HG03135 (cell line): ENCODE measurements at regions not wholly inside any gene's neighbourhood (a gene's known extent, or its start where the extent isn't known, plus 50 kb on each side); places are given as distances from the start of the nearest gene placed in this dataset.
"Not testable (repeated sequence)": the region's sequence is repeated elsewhere in the genome, so short reads cannot be mapped to it uniquely, and the experiment has no call there.

Experiments used
- ATAC-seq: cut with Tn5 transposase; IDR thresholded peaks from one replicate; pipeline ENCODE4 v1.9.1; 2021; ENCODE audit warnings: mild to moderate bottlenecking, moderate library complexity; ENCODE audit not compliant: unreplicated experiment

DNA sequence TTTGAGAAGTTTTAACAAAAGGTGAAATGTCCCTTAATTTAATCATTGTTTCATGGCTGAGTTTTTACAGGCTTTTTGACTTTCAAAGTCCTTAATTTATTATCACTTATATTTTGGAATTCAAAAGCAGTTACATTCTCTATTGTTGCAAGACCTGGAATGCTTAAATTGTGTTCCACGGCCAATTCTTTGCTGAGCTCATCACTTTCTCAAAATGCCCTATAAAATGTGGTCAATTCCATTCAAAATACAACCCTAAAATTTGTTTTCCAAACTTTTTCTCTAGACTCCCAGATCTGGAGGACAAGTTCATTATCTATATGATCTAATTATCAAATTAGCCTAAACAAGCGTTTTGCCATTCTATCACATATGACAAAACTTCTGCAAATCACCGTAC is 1051.2 kb downstream of the TDRD15 start:
- ATAC-seq = no peak

- ATAC-seq = no peak
Observed at GRCh38 chr2:22185251-22185650, 1061.5 kb downstream of the TDRD15 start.

- ATAC-seq = not testable (repeated sequence)
Observed at GRCh38 chr2:22186261-22186828, 1062.6 kb downstream of the TDRD15 start.

- no peak for ATAC-seq
Observed at GRCh38 chr2:22189893-22190480, 1066.2 kb downstream of the TDRD15 start.

DNA sequence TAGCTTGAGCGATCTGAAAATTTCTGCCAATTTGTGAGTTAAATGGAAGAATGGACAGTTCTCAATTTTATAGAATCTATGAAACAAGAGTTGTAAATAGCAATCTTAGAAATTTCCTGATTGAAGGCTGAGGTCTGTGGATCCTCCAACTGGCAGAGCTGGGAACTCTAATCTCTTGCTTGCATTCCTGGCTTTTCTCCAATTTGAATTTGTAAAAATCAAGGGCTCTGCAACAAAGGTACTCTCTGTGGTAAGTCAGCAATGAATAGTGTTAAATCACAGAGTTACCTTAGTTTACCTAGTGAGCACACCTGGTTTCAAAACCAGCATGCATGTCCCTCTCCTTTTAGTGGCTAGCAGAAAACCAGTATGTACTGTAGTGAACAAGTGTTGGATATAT is 1070.5 kb downstream of the TDRD15 start:
- ATAC-seq = no peak

GRCh38 chr2:22196806-22197205 is 1073.0 kb downstream of the TDRD15 start:
- no peak for ATAC-seq

DNA sequence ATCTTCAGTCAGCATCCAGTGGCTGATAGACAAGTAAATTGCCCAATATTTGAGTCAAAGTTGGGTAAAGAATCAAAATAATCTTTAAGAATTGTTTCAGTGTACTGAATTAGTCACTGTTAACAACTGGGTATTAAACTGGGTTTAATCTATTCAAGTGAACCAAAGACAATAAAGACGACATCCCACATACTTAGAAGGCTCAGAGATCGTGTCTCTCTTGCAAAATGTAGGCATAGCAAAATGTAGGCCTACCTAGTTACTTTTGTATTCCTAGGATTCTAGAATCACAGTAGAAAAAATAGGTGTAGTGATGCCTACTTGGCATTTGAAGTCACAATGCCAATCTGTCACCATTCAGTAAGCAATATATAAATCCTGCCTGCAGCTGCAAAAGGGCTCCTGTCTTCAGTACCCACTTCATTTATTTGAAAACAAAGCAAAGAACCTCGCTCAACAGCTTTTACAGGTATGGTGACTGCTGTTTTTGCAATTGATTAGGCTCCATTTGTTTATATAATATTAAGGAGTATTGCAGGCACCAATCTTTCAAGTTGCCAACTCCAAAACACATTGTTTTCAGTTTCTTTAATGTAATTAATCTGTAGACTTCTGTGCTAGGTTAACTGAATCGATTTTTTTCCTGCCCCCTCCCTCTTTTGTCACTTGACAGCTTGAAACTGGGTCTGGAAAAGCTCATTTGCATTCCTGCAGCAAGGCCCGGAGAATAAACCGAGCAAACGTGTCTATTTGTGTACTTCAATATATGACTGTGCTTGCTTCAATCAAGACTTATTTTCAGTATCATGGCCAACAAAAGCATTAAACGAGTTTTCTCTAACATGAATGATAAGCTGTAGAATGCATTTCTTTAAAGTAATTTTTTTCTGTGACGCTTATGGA is 1074.9 kb downstream of the TDRD15 start:
- ATAC-seq = no peak

- no peak for ATAC-seq
Observed at GRCh38 chr2:22199994-22200393, 1076.2 kb downstream of the TDRD15 start.

DNA sequence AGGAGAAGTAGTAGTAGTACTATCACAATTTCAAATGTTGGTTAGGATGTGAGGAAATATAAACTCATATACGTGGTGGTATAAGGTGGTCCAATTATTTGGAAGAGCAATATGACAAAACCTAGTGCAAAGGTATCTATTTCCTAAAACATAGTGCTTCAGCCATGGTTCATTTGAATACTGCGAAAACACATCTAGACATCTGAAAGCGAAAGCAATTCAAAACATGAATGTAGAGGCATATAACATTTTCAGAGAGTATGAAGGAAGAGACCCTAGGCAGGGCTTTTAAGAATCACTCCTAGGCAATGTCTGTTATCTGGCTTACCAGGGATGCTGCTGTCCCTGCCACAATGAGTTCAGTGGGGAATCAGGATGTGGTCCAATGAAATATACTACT is 1085.8 kb downstream of the TDRD15 start:
- no peak for ATAC-seq

DNA sequence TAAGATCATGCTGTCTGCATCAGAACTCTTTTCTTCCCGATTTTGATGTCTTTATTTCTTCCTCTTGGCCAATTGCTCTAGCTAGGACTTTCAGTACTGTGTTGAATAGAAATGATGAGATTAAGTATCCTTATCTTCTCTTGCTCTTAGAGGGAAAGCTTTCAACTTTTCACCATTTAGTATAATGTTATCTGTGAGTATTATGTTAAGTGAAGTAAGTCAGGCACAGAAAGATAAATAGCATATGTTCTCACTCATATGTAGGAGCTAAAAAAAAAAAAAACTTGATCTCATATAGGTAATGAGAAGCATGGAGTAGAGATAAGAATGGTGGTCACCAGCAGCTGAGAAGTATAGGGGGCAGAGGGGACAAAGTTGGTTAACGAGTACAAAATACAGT is 1089.5 kb downstream of the TDRD15 start:
- ATAC-seq = no peak

DNA sequence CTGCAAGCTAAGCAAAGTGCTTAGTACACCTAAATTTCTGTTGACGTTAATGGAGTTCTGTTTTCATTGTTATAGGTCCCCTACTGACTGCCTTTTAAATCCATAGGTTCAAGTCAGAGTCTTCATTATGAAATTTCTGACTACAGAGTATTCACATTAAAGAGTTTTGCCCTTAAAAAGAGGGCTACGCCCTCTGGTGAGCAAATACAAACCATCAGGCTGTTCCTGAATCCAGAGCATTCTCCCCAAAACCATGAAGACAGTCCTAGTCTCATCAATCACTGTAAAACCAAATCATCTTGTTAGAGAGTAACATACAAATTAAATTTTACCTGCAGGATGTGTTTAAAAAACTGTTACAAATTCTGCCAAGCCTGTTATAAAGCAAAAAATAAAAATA is 1091.7 kb downstream of the TDRD15 start:
- no peak for ATAC-seq

DNA sequence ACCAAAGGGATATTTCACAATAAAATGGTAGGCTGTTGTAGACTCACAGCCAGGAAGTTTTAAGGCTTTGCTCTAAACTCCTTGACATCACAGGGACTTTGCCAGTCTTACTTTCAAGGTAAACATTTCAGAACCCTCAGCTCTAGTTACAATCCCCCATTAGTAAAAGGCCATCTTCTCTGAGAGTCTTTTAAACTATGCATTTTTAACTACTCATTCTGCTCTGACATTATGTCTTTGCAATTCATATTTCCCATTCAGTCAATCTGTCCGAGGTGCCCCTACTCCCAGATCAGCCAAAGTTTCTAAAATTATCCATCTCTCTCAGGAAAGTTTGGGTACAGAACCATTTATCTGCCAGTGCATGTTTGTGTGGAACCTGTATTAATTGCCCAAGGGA is 1094.1 kb downstream of the TDRD15 start:
- no peak for ATAC-seq

DNA sequence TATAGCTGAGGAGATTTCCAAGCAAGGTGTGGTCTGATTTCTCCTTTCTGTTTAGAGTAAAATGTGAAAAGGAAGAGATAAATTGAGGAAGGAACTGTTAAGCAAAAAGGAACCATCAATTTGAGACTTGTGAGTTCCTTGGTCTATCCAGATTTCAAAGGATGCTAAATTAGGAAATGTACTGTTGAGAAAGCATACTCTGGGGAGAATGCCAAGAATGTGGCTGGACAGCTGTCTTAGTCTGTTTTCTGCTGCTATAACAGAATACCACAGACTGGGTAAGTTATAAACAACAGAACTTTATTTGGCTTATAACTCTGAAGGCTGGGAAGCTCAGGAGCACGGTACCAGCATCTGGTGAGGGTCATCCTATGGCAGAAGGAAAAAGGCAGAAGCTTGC is 1097.2 kb downstream of the TDRD15 start:
- no peak for ATAC-seq

DNA sequence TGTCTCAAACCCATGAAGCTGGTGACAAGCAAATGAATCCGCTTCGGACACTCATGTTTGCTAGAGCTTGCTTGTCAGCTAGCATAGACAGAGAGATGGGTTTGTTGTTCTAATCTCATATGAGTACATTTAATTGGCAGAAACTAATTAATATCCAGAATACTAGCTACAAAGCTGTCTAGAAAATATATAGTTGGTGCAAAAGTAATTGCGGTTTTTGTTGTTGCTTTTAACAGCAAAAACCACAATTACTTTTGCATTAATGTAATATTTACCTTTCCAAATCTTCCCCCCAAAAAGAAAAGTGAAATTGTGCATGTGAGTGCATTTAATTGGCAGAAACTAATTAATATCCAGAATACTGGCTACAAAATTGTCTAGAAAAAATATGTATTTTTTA is 1115.2 kb downstream of the TDRD15 start:
- ATAC-seq = no peak

DNA sequence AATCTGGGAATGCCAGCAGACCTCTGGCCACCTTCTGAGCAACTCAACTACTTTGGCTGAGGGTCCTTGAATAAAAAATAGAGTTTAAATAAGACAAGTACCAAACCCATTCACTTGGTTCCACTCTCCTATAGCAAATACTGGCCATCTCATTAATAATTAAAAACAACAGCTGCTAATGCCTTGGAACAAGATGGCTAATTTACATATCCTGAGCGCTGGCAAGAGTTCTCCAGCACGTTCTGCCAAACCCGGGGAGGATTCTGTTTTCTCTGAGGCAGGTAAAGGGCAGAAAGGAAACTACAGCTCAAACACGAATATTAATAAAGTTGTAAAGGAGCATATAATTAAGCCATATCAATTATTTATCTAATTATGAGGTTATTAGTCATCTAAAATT is 1123.7 kb downstream of the TDRD15 start:
- no peak for ATAC-seq

DNA sequence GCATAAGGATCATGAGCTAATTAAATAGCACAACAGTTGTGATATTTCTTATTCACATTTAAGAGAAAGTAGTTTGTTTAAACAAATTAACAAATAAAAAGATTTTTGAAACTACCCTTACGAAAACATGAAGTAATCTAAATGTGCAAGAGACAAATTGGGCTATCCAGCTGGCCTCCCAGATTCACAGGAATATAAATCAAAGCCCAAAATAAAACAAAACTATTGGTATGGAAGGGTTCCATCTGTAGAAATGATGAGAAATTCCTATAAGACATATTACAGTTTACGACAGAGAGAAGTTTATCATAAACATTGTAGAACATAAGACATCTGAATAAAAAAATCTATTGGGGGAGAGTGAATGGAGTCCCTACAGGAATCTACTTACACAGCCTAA is 1125.1 kb downstream of the TDRD15 start:
- no peak for ATAC-seq

DNA sequence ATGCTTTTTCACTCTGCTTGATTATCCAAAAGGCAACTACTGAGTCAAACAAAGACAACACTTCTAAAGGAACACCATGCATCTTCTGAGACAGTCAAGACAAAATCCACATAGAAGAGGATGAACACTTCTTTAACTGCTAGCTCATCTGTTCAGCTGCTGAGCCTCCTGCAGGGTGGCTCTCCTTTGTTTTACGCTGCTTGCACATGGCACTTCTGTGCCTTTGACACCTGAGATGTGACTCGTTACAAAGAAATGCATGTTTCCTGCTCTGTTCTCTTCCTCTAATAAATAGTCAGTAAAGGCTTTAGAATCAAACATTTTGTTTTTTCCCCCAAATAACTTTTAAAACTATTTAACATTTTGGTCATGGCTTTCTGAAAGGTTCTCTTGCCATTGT is 1129.4 kb downstream of the TDRD15 start:
- no peak for ATAC-seq

- ATAC-seq = no peak
Observed at GRCh38 chr2:22261165-22261564, 1123.8 kb upstream of the KLHL29 start.

DNA sequence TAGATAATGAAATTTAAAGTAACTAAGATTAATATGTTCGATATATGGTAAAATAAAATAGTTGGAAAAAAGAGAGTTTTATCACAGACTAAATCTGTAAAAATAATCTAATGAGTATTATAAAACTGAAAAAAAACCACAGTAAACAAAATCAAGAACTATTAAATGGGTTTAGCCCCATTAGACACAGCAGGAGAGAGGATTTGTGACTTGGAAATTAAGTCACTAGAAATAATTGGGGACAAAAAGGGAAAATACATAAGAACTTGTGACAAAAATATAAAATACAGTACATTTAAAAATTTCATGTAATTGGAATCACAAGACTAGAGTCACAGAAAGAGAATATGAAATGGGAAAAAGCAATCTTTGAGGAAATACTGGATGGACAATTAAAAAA is 1114.6 kb upstream of the KLHL29 start:
- ATAC-seq = no peak

GRCh38 chr2:22273853-22274252 is 1111.1 kb upstream of the KLHL29 start:
- no peak for ATAC-seq

- ATAC-seq = no peak
Observed at GRCh38 chr2:22274661-22275060, 1110.3 kb upstream of the KLHL29 start.

GRCh38 chr2:22276696-22277095 is 1108.3 kb upstream of the KLHL29 start:
- peak; percentile 64 for ATAC-seq
